ENCODE measurements at regions not wholly inside any gene's neighbourhood (a gene's known extent, or its start where the extent isn't known, plus 50 kb on each side); places are given as distances from the start of the nearest gene placed in this dataset.

- no peak for DNase-seq (ENCODE audit: extremely low spot score in 2 of 2)
- Histone ChIP-seq H3K27ac (no peak overlapping the region), H3K36me3 (no peaks in the 10 kb centered on the region), H3K9me3 (no peaks in the 10 kb centered on the region), H3K27me3 (no peaks in the 10 kb centered on the region), H3K4me1 (peaks cover 18% of the 10 kb centered on the region), H3K4me3 (no peak overlapping the region)
- TF ChIP-seq POLR2AphosphoS5 (IDR thresholded peaks at IDR 0.05; ENCODE audit: insufficient read depth in 1 of 2, low read depth in 1 of 2), result peak in 1 of 2 donors; percentile 8
- TF ChIP-seq CTCF (IDR thresholded peaks at IDR 0.05), result no peak
- intact Hi-C loops (cut with DNase I), result no loop called here
Measured at GRCh38 chr15:39127925-39128617, 452.8 kb upstream of the THBS1 start.

- H3K36me3 ChIP-seq, result no peaks in the 10 kb centered on the region
- peaks cover 18% of the 10 kb centered on the region for H3K4me1 ChIP-seq
- H3K4me3 ChIP-seq, result no peak overlapping the region
- no peaks in the 10 kb centered on the region for H3K9me3 ChIP-seq
- no peaks in the 10 kb centered on the region for H3K27me3 ChIP-seq
- H3K27ac ChIP-seq, result no peak overlapping the region
- intact Hi-C loops (cut with DNase I), result no loop called here
- DNase-seq (ENCODE audit: extremely low spot score in 2 of 2), result no peak
- no peak for TF ChIP-seq POLR2AphosphoS5 (IDR thresholded peaks at IDR 0.05; ENCODE audit: insufficient read depth in 1 of 2, low read depth in 1 of 2)
- no peak for TF ChIP-seq CTCF (IDR thresholded peaks at IDR 0.05)
- no peak for TF ChIP-seq POLR2A (IDR thresholded peaks at IDR 0.05)
Measured at GRCh38 chr15:39128746-39129145, 452.1 kb upstream of the THBS1 start.

GRCh38 chr15:39130556-39131379 is 450.1 kb upstream of the THBS1 start:
- DNase-seq (ENCODE audit: extremely low spot score in 2 of 2), result no peak
- H3K4me1 ChIP-seq, result peaks cover 18% of the 10 kb centered on the region
- H3K4me3 ChIP-seq, result no peak overlapping the region
- no peaks in the 10 kb centered on the region for H3K27me3 ChIP-seq
- intact Hi-C loops (cut with DNase I), result no loop called here
- H3K9me3 ChIP-seq, result no peaks in the 10 kb centered on the region
- H3K27ac ChIP-seq, result no peak overlapping the region
- TF ChIP-seq POLR2AphosphoS5 (IDR thresholded peaks at IDR 0.05; ENCODE audit: insufficient read depth in 1 of 2, low read depth in 1 of 2), result no peak
- no peaks in the 10 kb centered on the region for H3K36me3 ChIP-seq

- no peak for DNase-seq (ENCODE audit: extremely low spot score in 2 of 2)
- Histone ChIP-seq H3K9me3 (no peaks in the 10 kb centered on the region), H3K27ac (no peak overlapping the region), H3K27me3 (no peaks in the 10 kb centered on the region), H3K4me1 (peaks cover 18% of the 10 kb centered on the region), H3K4me3 (no peak overlapping the region), H3K36me3 (no peaks in the 10 kb centered on the region)
- intact Hi-C loops (cut with DNase I), result no loop called here
- TF ChIP-seq CTCF (IDR thresholded peaks at IDR 0.05) (no peak), POLR2A (IDR thresholded peaks at IDR 0.05) (no peak), POLR2AphosphoS5 (IDR thresholded peaks at IDR 0.05; ENCODE audit: insufficient read depth in 1 of 2, low read depth in 1 of 2) (no peak)
Measured at GRCh38 chr15:39131609-39132008, 449.3 kb upstream of the THBS1 start.

GRCh38 chr15:39132070-39132469 is 448.8 kb upstream of the THBS1 start:
- Histone ChIP-seq H3K9me3 (no peaks in the 10 kb centered on the region), H3K36me3 (no peaks in the 10 kb centered on the region), H3K27me3 (no peaks in the 10 kb centered on the region), H3K27ac (no peak overlapping the region), H3K4me1 (peaks cover 18% of the 10 kb centered on the region), H3K4me3 (no peak overlapping the region)
- intact Hi-C loops (cut with DNase I), result no loop called here
- TF ChIP-seq CTCF (IDR thresholded peaks at IDR 0.05), result no peak
- no peak for TF ChIP-seq POLR2AphosphoS5 (IDR thresholded peaks at IDR 0.05; ENCODE audit: insufficient read depth in 1 of 2, low read depth in 1 of 2)
- no peak for TF ChIP-seq POLR2A (IDR thresholded peaks at IDR 0.05)
- DNase-seq (ENCODE audit: extremely low spot score in 2 of 2), result no peak

All from vagina (tissue), 2 donors.